ENCODE measurements at regions not wholly inside any gene's neighbourhood (a gene's known extent, or its start where the extent isn't known, plus 50 kb on each side); places are given as distances from the start of the nearest gene placed in this dataset.

DNA sequence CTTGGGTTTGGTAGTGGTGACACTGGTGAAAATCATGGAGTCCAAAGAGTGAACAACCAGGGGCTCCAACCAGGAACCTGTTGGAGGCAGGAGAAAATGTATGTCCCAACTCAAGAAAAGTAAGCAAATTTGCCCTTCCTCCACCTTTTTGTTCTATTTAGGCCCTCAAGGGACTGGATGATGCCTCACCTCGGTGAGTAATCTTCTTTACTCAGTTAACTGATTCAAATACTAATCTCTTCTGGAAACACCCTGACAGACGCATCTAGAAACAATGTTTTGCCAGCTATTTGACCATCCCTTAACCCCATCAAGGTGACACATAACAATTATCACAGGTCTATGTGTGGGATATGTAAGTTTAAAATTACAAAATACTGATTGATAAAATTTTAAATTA lies 272.4 kb upstream of the FOXG1 start:
- Histone ChIP-seq H3K9me2 (replicated peaks; ENCODE audit: insufficient read depth, low read length) (no peaks in the 10 kb centered on the region), H3K36me3 (ENCODE audit: low read length) (no peaks in the 10 kb centered on the region), H3K4me3 (ENCODE audit: insufficient read depth, low read length, poor library complexity, severe bottlenecking) (no peak overlapping the region), H3K9me3 (ENCODE audit: insufficient read depth, low read length) (no peaks in the 10 kb centered on the region), H3F3A (ENCODE audit: insufficient read depth) (no peaks in the 10 kb centered on the region), H3K27ac (ENCODE audit: low read depth, low read length) (no peak overlapping the region), H2AFZ (ENCODE audit: low read depth, low read length, severe bottlenecking) (no peak overlapping the region), H3K27me3 (ENCODE audit: low read length) (no peaks in the 10 kb centered on the region), H4K20me1 (ENCODE audit: low read depth, low read length) (no peaks in the 10 kb centered on the region), H3K4me2 (ENCODE audit: low read depth, low read length, poor library complexity, severe bottlenecking) (no peak overlapping the region), H3K79me2 (ENCODE audit: insufficient read depth, low read length) (no peaks in the 10 kb centered on the region), H3K9ac (ENCODE audit: low read length) (no peak overlapping the region)
- TF ChIP-seq CTCF (IDR thresholded peaks at IDR 0.05; ENCODE audit: insufficient read depth, low read length, poor library complexity, severe bottlenecking) = no peak
- no peak for TF ChIP-seq EZH2phosphoT487 (conservative IDR thresholded peaks at IDR 0.05; ENCODE audit: low read length)

GRCh38 chr14:28496364-28496763 lies 270.2 kb upstream of the FOXG1 start:
- H3K4me3 ChIP-seq (ENCODE audit: insufficient read depth, low read length, poor library complexity, severe bottlenecking) = no peak overlapping the region
- H3K9me2 ChIP-seq (replicated peaks; ENCODE audit: insufficient read depth, low read length) = no peaks in the 10 kb centered on the region
- no peaks in the 10 kb centered on the region for H4K20me1 ChIP-seq (ENCODE audit: low read depth, low read length)
- no peak overlapping the region for H3K9ac ChIP-seq (ENCODE audit: low read length)
- no peaks in the 10 kb centered on the region for H3K27me3 ChIP-seq (ENCODE audit: low read length)
- H3K36me3 ChIP-seq (ENCODE audit: low read length) = no peaks in the 10 kb centered on the region
- no peaks in the 10 kb centered on the region for H3F3A ChIP-seq (ENCODE audit: insufficient read depth)
- H3K27ac ChIP-seq (ENCODE audit: low read depth, low read length) = no peak overlapping the region
- H3K9me3 ChIP-seq (ENCODE audit: insufficient read depth, low read length) = no peaks in the 10 kb centered on the region
- TF ChIP-seq CTCF (IDR thresholded peaks at IDR 0.05; ENCODE audit: insufficient read depth, low read length, poor library complexity, severe bottlenecking) (no peak), EZH2phosphoT487 (conservative IDR thresholded peaks at IDR 0.05; ENCODE audit: low read length) (no peak)
- no peak overlapping the region for H3K4me2 ChIP-seq (ENCODE audit: low read depth, low read length, poor library complexity, severe bottlenecking)
- no peak overlapping the region for H2AFZ ChIP-seq (ENCODE audit: low read depth, low read length, severe bottlenecking)
- H3K79me2 ChIP-seq (ENCODE audit: insufficient read depth, low read length) = no peaks in the 10 kb centered on the region

GRCh38 chr14:28502517-28502916 lies 264.1 kb upstream of the FOXG1 start:
- Histone ChIP-seq H3K27ac (ENCODE audit: low read depth, low read length) (no peak overlapping the region), H3K9me2 (replicated peaks; ENCODE audit: insufficient read depth, low read length) (no peaks in the 10 kb centered on the region), H3F3A (ENCODE audit: insufficient read depth) (no peaks in the 10 kb centered on the region), H3K4me3 (ENCODE audit: insufficient read depth, low read length, poor library complexity, severe bottlenecking) (no peak overlapping the region), H2AFZ (ENCODE audit: low read depth, low read length, severe bottlenecking) (no peak overlapping the region), H4K20me1 (ENCODE audit: low read depth, low read length) (no peaks in the 10 kb centered on the region), H3K36me3 (ENCODE audit: low read length) (no peaks in the 10 kb centered on the region), H3K4me2 (ENCODE audit: low read depth, low read length, poor library complexity, severe bottlenecking) (no peak overlapping the region), H3K9ac (ENCODE audit: low read length) (no peak overlapping the region), H3K9me3 (ENCODE audit: insufficient read depth, low read length) (no peaks in the 10 kb centered on the region), H3K27me3 (ENCODE audit: low read length) (no peaks in the 10 kb centered on the region), H3K79me2 (ENCODE audit: insufficient read depth, low read length) (no peaks in the 10 kb centered on the region)
- TF ChIP-seq CTCF (IDR thresholded peaks at IDR 0.05; ENCODE audit: insufficient read depth, low read length, poor library complexity, severe bottlenecking) (no peak), EZH2phosphoT487 (conservative IDR thresholded peaks at IDR 0.05; ENCODE audit: low read length) (no peak)

All from SU-DHL-6 (cell line).